ENCODE measurements at regions not wholly inside any gene's neighbourhood (a gene's known extent, or its start where the extent isn't known, plus 50 kb on each side); places are given as distances from the start of the nearest gene placed in this dataset.

DNA sequence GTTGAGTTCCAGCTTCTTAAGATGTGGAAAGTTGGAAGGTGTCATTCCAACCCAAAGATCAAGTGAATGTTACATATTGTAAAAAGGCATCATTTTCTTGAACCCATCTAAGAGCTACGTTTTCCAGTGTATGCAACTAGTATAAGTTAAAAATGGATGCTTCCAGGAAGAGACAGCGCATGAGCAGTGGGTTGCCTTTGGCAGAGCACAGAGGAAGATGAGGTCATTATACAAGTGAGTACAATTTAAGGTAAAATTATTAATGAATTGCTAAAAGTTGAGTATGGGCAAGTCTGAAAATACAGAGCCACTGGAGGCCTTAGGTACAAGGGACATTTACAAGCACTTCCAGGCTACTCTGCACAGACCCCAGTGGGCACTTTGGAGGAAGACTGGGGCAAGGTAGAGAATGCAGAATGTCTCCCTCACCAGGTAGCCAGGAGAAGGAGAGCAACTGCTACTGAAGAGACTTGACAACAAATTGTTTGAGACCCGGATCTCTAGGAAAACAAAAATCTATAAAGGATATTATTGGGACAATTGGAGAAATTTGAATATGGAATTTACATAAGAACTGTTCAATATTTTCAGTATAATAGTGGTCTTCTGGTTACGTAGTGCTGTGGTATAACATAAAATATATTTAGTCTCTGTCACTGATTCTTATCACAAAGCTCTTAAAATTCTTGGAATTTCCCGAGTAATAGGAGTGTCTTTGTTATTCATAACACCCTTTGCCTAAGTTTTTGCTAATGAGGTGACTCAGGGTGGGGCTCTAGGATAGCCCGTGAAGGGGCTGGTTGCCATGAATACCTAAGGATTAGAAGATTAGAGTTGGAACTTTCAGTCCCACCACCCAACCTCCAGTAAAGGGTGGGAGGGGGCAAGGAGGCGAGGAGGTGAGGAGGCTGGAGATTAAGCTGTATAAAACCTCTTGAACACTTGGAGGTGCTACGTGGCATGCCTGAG lies 129.9 kb upstream of the FER start:
- TF ChIP-seq, protein P1, sequence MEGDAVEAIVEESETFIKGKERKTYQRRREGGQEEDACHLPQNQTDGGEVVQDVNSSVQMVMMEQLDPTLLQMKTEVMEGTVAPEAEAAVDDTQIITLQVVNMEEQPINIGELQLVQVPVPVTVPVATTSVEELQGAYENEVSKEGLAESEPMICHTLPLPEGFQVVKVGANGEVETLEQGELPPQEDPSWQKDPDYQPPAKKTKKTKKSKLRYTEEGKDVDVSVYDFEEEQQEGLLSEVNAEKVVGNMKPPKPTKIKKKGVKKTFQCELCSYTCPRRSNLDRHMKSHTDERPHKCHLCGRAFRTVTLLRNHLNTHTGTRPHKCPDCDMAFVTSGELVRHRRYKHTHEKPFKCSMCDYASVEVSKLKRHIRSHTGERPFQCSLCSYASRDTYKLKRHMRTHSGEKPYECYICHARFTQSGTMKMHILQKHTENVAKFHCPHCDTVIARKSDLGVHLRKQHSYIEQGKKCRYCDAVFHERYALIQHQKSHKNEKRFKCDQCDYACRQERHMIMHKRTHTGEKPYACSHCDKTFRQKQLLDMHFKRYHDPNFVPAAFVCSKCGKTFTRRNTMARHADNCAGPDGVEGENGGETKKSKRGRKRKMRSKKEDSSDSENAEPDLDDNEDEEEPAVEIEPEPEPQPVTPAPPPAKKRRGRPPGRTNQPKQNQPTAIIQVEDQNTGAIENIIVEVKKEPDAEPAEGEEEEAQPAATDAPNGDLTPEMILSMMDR (IDR thresholded peaks at IDR 0.05; ENCODE audit: low read length): no peak
- TF ChIP-seq EZH2 (optimal IDR thresholded peaks at IDR 0.05; ENCODE audit: low read depth, low read length): no peak
- TF ChIP-seq EZH2phosphoT487 (IDR thresholded peaks at IDR 0.05; ENCODE audit: low read length): no peak
